ENCODE measurements at regions not wholly inside any gene's neighbourhood (a gene's known extent, or its start where the extent isn't known, plus 50 kb on each side); places are given as distances from the start of the nearest gene placed in this dataset.

GRCh38 chr4:43481526-43481925, 589.0 kb downstream of the GRXCR1 start:
- 0% methylated on average over 1 of the region's 1 CpG for WGBS (ENCODE audit: insufficient coverage, low coverage, missing lambda C conversion rate)
- in situ Hi-C loops (cut with MboI) (no loop called here), intact Hi-C loops (cut with micrococcal nuclease) (no loop called here)
- DNase-seq (ENCODE audit: extremely low read depth in 1 of 4, low spot score in 3 of 4) (no peak), FAIRE-seq (no peak), ATAC-seq (no peak)
- H3K36me3 ChIP-seq (ENCODE audit: control insufficient read depth, insufficient read depth, low read length) = no peaks in the 10 kb centered on the region
- CTCF ChIA-PET (ENCODE audit: low intra/inter-chr PET ratio) = no interaction called here
- H3K9ac ChIP-seq (ENCODE audit: insufficient read depth in 1 of 2, low read depth in 2 of 2, low read length in 2 of 2) = no peak overlapping the region
- H4K20me1 ChIP-seq (replicated peaks; ENCODE audit: control insufficient read depth, insufficient read depth, low read length) = no peaks in the 10 kb centered on the region
- POLR2A ChIA-PET = no interaction called here
- no peak overlapping the region for H2AFZ ChIP-seq (ENCODE audit: low read depth, low read length)
- H3K27me3 ChIP-seq (ENCODE audit: control insufficient read depth in 2 of 2, insufficient read depth in 2 of 2, low read length in 2 of 2) = no peaks in the 10 kb centered on the region
- no peak overlapping the region for H3K27ac ChIP-seq (ENCODE audit: extremely low read depth, low read depth, low read length)
- no peaks in the 10 kb centered on the region for H3K79me2 ChIP-seq (ENCODE audit: control insufficient read depth, insufficient read depth, low read length)
- H3K4me3 ChIP-seq = no peak overlapping the region
- no peaks in the 10 kb centered on the region for H3K4me1 ChIP-seq (replicated peaks in 1 of 2; ENCODE audit: control insufficient read depth in 2 of 2, insufficient read depth in 2 of 2, low read length in 2 of 2)
- no peaks in the 10 kb centered on the region for H3K9me3 ChIP-seq (replicated peaks; ENCODE audit: control insufficient read depth, insufficient read depth, low read depth, low read length)
- H3K4me2 ChIP-seq (ENCODE audit: insufficient read depth, low read length) = no peak overlapping the region
- no TSS peak for BruUV-seq (replicated peaks)
- H3K9me1 ChIP-seq (ENCODE audit: control insufficient read depth, insufficient read depth, low read length) = no peaks in the 10 kb centered on the region
- TF ChIP-seq EZH2 (IDR thresholded peaks at IDR 0.05; ENCODE audit: borderline replicate concordance, low read depth, low read length) = no peak
- no peak for TF ChIP-seq SAFB2 (IDR thresholded peaks at IDR 0.05; ENCODE audit: borderline replicate concordance, low read depth, low read length, severe bottlenecking)
- no peak for TF ChIP-seq TFAM (CRISPR knock-in tag; conservative IDR thresholded peaks at IDR 0.05)
- no peak for TF ChIP-seq TAF9B (IDR thresholded peaks at IDR 0.05; ENCODE audit: partially characterized antibody)
- no peak for TF ChIP-seq NFE2 (IDR thresholded peaks at IDR 0.05; ENCODE audit: low read depth)
- TF ChIP-seq, protein P1, sequence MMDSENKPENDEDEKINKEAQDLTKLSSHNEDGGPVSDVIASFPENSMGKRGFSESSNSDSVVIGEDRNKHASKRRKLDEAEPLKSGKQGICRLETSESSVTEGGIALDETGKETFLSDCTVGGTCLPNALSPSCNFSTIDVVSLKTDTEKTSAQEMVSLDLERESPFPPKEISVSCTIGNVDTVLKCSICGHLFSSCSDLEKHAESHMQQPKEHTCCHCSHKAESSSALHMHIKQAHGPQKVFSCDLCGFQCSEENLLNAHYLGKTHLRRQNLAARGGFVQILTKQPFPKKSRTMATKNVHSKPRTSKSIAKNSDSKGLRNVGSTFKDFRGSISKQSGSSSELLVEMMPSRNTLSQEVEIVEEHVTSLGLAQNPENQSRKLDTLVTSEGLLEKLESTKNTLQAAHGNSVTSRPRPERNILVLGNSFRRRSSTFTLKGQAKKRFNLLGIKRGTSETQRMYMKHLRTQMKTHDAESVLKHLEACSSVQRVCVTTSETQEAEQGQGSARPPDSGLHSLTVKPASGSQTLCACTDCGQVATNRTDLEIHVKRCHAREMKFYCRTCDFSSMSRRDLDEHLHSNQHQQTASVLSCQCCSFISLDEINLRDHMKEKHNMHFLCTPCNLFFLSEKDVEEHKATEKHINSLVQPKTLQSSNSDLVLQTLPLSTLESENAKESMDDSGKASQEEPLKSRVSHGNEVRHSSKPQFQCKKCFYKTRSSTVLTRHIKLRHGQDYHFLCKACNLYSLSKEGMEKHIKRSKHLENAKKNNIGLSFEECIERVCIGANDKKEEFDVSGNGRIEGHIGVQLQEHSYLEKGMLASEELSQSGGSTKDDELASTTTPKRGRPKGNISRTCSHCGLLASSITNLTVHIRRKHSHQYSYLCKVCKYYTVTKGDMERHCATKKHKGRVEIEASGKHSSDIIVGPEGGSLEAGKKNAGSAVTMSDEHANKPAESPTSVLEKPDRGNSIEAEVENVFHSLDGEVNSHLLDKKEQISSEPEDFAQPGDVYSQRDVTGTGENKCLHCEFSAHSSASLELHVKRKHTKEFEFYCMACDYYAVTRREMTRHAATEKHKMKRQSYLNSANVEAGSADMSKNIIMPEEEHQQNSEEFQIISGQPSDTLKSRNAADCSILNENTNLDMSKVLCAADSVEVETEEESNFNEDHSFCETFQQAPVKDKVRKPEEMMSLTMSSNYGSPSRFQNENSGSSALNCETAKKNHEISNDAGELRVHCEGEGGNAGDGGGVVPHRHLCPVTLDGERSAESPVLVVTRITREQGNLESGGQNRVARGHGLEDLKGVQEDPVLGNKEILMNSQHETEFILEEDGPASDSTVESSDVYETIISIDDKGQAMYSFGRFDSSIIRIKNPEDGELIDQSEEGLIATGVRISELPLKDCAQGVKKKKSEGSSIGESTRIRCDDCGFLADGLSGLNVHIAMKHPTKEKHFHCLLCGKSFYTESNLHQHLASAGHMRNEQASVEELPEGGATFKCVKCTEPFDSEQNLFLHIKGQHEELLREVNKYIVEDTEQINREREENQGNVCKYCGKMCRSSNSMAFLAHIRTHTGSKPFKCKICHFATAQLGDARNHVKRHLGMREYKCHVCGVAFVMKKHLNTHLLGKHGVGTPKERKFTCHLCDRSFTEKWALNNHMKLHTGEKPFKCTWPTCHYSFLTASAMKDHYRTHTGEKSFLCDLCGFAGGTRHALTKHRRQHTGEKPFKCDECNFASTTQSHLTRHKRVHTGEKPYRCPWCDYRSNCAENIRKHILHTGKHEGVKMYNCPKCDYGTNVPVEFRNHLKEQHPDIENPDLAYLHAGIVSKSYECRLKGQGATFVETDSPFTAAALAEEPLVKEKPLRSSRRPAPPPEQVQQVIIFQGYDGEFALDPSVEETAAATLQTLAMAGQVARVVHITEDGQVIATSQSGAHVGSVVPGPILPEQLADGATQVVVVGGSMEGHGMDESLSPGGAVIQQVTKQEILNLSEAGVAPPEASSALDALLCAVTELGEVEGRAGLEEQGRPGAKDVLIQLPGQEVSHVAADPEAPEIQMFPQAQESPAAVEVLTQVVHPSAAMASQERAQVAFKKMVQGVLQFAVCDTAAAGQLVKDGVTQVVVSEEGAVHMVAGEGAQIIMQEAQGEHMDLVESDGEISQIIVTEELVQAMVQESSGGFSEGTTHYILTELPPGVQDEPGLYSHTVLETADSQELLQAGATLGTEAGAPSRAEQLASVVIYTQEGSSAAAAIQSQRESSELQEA (IDR thresholded peaks at IDR 0.05; ENCODE audit: low read depth) = no peak
- no peak for TF ChIP-seq CXXC5 (CRISPR knock-in tag; IDR thresholded peaks at IDR 0.05)
- no peak for TF ChIP-seq PTRF (tag; IDR thresholded peaks at IDR 0.05)
- TF ChIP-seq GABPB1 (CRISPR knock-in tag; IDR thresholded peaks at IDR 0.05) = no peak
- no peak for TF ChIP-seq ZBTB17 (CRISPR knock-in tag; IDR thresholded peaks at IDR 0.05)
- no peak for TF ChIP-seq MAFK (IDR thresholded peaks at IDR 0.05; ENCODE audit: low read length)
- TF ChIP-seq, protein P2, sequence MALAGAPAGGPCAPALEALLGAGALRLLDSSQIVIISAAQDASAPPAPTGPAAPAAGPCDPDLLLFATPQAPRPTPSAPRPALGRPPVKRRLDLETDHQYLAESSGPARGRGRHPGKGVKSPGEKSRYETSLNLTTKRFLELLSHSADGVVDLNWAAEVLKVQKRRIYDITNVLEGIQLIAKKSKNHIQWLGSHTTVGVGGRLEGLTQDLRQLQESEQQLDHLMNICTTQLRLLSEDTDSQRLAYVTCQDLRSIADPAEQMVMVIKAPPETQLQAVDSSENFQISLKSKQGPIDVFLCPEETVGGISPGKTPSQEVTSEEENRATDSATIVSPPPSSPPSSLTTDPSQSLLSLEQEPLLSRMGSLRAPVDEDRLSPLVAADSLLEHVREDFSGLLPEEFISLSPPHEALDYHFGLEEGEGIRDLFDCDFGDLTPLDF (CRISPR knock-in tag; IDR thresholded peaks at IDR 0.05) = no peak
- TF ChIP-seq ZNF511 (CRISPR knock-in tag; IDR thresholded peaks at IDR 0.05) = no peak
- no peak for TF ChIP-seq IRF2 (CRISPR knock-in tag; IDR thresholded peaks at IDR 0.05)
- TF ChIP-seq LEF1 (IDR thresholded peaks at IDR 0.05) = no peak
